Stomach (tissue), 4 donors: ENCODE measurements at regions not wholly inside any gene's neighbourhood (a gene's known extent, or its start where the extent isn't known, plus 50 kb on each side); places are given as distances from the start of the nearest gene placed in this dataset.

ENCODE experiments used
- CTCF ChIP-seq, 7 experiments: fragments of 450-650 bp in 4 of 7; fragments of 200-600 bp in 3 of 7; sonication (generic) in 3 of 7; IDR thresholded peaks; one replicate each; pipeline ENCODE4 v1.5.1; 2016 to 2019; ENCODE audit warnings: antibody characterized with exemption in 7 of 7, control low read depth in 2 of 7, mild to moderate bottlenecking in 1 of 7
- EP300 ChIP-seq: sonication (generic); formaldehyde crosslinking; IDR thresholded peaks from one replicate; pipeline ENCODE4 v1.6.1; 2017; ENCODE audit warnings: antibody characterized with exemption
- POLR2A ChIP-seq, 4 donors: fragments of 450-650 bp; IDR thresholded peaks; one replicate each; pipeline ENCODE4 v1.6.1; 2016; ENCODE audit warnings: antibody characterized with exemption in 4 of 4, control low read depth in 2 of 4, mild to moderate bottlenecking in 1 of 4, moderate library complexity in 1 of 4

GRCh38 chr14:87097015-87097414 is 896.0 kb downstream of the GALC start:
- TF ChIP-seq EP300 (no peak), CTCF (IDR thresholded peaks at IDR 0.05) (no peak), POLR2A (IDR thresholded peaks at IDR 0.05) (no peak)
